Vagina (tissue), 2 donors: ENCODE measurements at regions not wholly inside any gene's neighbourhood (a gene's known extent, or its start where the extent isn't known, plus 50 kb on each side); places are given as distances from the start of the nearest gene placed in this dataset.

Source experiments
- POLR2A ChIP-seq, 2 donors: fragments of 450-650 bp; IDR thresholded peaks; one replicate each; pipeline ENCODE4 v1.6.1; 2017; ENCODE audit warnings: antibody characterized with exemption in 2 of 2, mild to moderate bottlenecking in 2 of 2, moderate library complexity in 2 of 2
- POLR2AphosphoS5 ChIP-seq, 2 donors: sonication (generic); formaldehyde crosslinking; IDR thresholded peaks; one replicate each; pipeline ENCODE4 v1.9.0; 2017; ENCODE audit warnings: antibody characterized with exemption in 2 of 2, mild to moderate bottlenecking in 2 of 2, low read depth in 1 of 2; ENCODE audit not compliant: insufficient read depth in 1 of 2
- TF ChIP-seq, protein P1 (sequence below), 3 experiments: fragments of 450-650 bp in 2 of 3; fragments of 200-600 bp in 1 of 3; sonication (generic) in 1 of 3; IDR thresholded peaks; one replicate each; pipeline ENCODE4 v1.5.1; 2017 to 2019; ENCODE audit warnings: antibody characterized with exemption in 3 of 3, mild to moderate bottlenecking in 2 of 3, moderate library complexity in 2 of 3

DNA sequence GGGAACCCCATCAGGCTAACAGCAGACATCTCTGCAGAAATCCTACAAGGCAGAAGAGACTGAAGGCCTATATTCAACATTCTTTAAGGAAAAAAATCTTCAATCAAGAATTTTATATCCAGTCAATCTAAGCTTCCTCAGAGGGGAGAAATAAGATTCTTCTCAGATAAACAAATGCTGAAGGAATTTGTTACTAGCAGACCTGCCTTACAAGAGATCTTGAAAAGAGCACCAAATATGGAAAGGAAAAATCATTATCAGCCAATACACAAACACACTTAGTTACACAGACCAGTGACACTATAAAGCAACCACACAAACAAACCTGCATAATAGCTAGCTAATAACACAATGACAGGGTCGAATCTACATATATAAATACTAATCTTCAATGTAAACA lies 96.5 kb downstream of the SUCLG1 start:
- TF ChIP-seq, protein P1, sequence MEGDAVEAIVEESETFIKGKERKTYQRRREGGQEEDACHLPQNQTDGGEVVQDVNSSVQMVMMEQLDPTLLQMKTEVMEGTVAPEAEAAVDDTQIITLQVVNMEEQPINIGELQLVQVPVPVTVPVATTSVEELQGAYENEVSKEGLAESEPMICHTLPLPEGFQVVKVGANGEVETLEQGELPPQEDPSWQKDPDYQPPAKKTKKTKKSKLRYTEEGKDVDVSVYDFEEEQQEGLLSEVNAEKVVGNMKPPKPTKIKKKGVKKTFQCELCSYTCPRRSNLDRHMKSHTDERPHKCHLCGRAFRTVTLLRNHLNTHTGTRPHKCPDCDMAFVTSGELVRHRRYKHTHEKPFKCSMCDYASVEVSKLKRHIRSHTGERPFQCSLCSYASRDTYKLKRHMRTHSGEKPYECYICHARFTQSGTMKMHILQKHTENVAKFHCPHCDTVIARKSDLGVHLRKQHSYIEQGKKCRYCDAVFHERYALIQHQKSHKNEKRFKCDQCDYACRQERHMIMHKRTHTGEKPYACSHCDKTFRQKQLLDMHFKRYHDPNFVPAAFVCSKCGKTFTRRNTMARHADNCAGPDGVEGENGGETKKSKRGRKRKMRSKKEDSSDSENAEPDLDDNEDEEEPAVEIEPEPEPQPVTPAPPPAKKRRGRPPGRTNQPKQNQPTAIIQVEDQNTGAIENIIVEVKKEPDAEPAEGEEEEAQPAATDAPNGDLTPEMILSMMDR (IDR thresholded peaks at IDR 0.05) = no peak
- TF ChIP-seq POLR2A (IDR thresholded peaks at IDR 0.05) (no peak), POLR2AphosphoS5 (IDR thresholded peaks at IDR 0.05; ENCODE audit: insufficient read depth in 1 of 2, low read depth in 1 of 2) (no peak)
